ENCODE measurements at regions not wholly inside any gene's neighbourhood (a gene's known extent, or its start where the extent isn't known, plus 50 kb on each side); places are given as distances from the start of the nearest gene placed in this dataset.

DNA sequence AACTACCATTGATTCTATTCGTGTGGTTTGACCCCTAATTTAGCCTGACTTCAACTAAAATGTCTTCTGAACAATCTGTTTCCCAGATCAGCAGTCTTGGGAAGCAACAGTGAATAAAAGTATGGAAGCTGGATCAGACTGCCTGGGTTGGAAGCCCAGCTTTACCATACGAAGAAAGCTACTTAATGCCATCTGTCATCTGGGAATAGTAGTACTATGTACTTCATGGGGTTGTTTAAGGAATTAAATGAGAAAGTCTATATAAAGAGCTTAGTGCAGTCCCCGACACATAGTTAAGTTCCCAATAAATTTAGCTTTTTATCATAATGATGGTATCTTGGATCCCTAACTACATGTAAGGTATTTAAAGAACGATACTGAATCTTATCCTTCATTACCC is 151.5 kb upstream of the ERCC4 start:
- TF ChIP-seq, protein P1, sequence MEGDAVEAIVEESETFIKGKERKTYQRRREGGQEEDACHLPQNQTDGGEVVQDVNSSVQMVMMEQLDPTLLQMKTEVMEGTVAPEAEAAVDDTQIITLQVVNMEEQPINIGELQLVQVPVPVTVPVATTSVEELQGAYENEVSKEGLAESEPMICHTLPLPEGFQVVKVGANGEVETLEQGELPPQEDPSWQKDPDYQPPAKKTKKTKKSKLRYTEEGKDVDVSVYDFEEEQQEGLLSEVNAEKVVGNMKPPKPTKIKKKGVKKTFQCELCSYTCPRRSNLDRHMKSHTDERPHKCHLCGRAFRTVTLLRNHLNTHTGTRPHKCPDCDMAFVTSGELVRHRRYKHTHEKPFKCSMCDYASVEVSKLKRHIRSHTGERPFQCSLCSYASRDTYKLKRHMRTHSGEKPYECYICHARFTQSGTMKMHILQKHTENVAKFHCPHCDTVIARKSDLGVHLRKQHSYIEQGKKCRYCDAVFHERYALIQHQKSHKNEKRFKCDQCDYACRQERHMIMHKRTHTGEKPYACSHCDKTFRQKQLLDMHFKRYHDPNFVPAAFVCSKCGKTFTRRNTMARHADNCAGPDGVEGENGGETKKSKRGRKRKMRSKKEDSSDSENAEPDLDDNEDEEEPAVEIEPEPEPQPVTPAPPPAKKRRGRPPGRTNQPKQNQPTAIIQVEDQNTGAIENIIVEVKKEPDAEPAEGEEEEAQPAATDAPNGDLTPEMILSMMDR (conservative IDR thresholded peaks at IDR 0.05; ENCODE audit: low read length): no peak
- intact Hi-C loops (cut with micrococcal nuclease; ENCODE audit: unreplicated experiment): no loop called here
- ChIA-PET CTCF (ENCODE audit: unreplicated experiment) (no interaction called here), POLR2A (no interaction called here)
- Histone ChIP-seq H3K9me2 (ENCODE audit: insufficient read depth, low read length) (no peaks in the 10 kb centered on the region), H3K36me3 (ENCODE audit: insufficient read depth, low read length) (no peaks in the 10 kb centered on the region), H3K9me3 (ENCODE audit: low read length) (no peaks in the 10 kb centered on the region), H3K4me1 (ENCODE audit: insufficient read depth, low read length, poor library complexity, severe bottlenecking) (peaks cover 9% of the 10 kb centered on the region), H3K4me3 (ENCODE audit: low read depth, low read length, poor library complexity, severe bottlenecking) (no peak overlapping the region), H2AFZ (ENCODE audit: low read length) (no peak overlapping the region), H3K4me2 (ENCODE audit: low read length) (no peak overlapping the region), H4K20me1 (ENCODE audit: insufficient read depth, low read length) (no peaks in the 10 kb centered on the region), H3K27ac (ENCODE audit: low read depth, low read length, poor library complexity, severe bottlenecking) (no peak overlapping the region), H3K79me2 (ENCODE audit: insufficient read depth, low read depth, low read length) (no peaks in the 10 kb centered on the region)
- DNase-seq (ENCODE audit: low spot score): no peak
- BruUV-seq (replicated peaks): no TSS peak

DNA sequence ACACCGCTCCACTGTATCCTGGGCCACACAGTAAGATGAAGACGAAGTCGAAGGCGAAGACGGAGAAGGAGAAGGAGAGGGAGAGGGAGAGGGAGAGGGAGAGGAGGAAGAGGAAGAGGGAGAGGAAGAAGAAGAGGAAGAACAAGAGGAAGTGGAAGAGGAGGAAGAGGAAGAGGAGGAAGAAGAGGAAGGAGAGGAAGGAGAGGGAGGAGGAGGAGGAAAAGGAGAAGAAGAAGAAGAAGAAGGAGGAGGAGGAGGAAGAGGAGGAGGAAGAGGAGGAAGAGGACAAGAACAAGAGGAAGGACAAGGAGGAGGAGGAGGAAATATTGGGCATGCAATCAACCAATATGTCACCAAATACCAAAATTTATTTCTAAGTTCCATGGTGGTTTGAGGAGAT is 149.5 kb upstream of the ERCC4 start:
- no peak for DNase-seq (ENCODE audit: low spot score)
- TF ChIP-seq, protein P1 (conservative IDR thresholded peaks at IDR 0.05; ENCODE audit: low read length): no peak
- TF ChIP-seq EZH2phosphoT487 (IDR thresholded peaks at IDR 0.05; ENCODE audit: borderline replicate concordance, low read depth, low read length): no peak
- intact Hi-C loops (cut with micrococcal nuclease; ENCODE audit: unreplicated experiment): no loop called here
- no peaks in the 10 kb centered on the region for H3K9me2 ChIP-seq (ENCODE audit: insufficient read depth, low read length)
- ChIA-PET CTCF (ENCODE audit: unreplicated experiment) (no interaction called here), POLR2A (interaction anchor here (0.8 kb wide), 1 partner anchor 42 kb away, joined by 4 read pairs; no protein-coding TSS in a partner anchor)
- no peaks in the 10 kb centered on the region for H3K9me3 ChIP-seq (ENCODE audit: low read length)
- H3K27ac ChIP-seq (ENCODE audit: low read depth, low read length, poor library complexity, severe bottlenecking): no peak overlapping the region
- no peaks in the 10 kb centered on the region for H3K79me2 ChIP-seq (ENCODE audit: insufficient read depth, low read depth, low read length)
- no peak overlapping the region for H3K4me3 ChIP-seq (ENCODE audit: low read depth, low read length, poor library complexity, severe bottlenecking)
- no peaks in the 10 kb centered on the region for H4K20me1 ChIP-seq (ENCODE audit: insufficient read depth, low read length)
- H2AFZ ChIP-seq (ENCODE audit: low read length): no peak overlapping the region
- no peaks in the 10 kb centered on the region for H3K36me3 ChIP-seq (ENCODE audit: insufficient read depth, low read length)
- BruUV-seq (replicated peaks): no TSS peak
- no peak overlapping the region for H3K4me2 ChIP-seq (ENCODE audit: low read length)
- H3K4me1 ChIP-seq (ENCODE audit: insufficient read depth, low read length, poor library complexity, severe bottlenecking): peaks cover under 1% of the 10 kb centered on the region

DNA sequence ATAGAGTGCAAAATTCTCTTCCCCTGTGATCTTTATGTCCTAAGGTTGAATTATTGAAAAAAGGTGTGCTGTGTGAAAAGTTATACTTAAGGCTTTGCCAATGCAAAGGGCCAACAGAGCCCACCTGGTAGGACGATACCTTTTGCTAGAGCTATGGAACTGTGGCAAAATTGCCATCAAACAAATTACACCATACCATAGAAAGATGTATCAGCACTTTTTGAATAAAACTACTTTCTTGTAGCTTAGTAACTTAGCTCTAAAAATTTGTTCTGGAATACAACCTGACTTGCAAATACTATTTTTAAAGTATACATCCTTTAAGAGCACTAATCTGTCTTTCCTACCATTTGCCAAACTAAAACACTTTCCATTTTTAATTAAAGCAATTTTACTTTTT is 147.2 kb upstream of the ERCC4 start:
- TF ChIP-seq, protein P1 (conservative IDR thresholded peaks at IDR 0.05; ENCODE audit: low read length): no peak
- TF ChIP-seq EZH2phosphoT487 (IDR thresholded peaks at IDR 0.05; ENCODE audit: borderline replicate concordance, low read depth, low read length): no peak
- CTCF ChIA-PET (ENCODE audit: unreplicated experiment): no interaction called here

More for the DNA sequence above, 147.2 kb upstream of the ERCC4 start:
- DNase-seq (ENCODE audit: low spot score): no peak
- no peaks in the 10 kb centered on the region for H3K9me2 ChIP-seq (ENCODE audit: insufficient read depth, low read length)
- H3K36me3 ChIP-seq (ENCODE audit: insufficient read depth, low read length): no peaks in the 10 kb centered on the region
- H4K20me1 ChIP-seq (ENCODE audit: insufficient read depth, low read length): no peaks in the 10 kb centered on the region
- H3K79me2 ChIP-seq (ENCODE audit: insufficient read depth, low read depth, low read length): no peaks in the 10 kb centered on the region
- H3K4me3 ChIP-seq (ENCODE audit: low read depth, low read length, poor library complexity, severe bottlenecking): no peak overlapping the region
- BruUV-seq (replicated peaks): no TSS peak
- H3K4me1 ChIP-seq (ENCODE audit: insufficient read depth, low read length, poor library complexity, severe bottlenecking): no peaks in the 10 kb centered on the region
- H3K27ac ChIP-seq (ENCODE audit: low read depth, low read length, poor library complexity, severe bottlenecking): no peak overlapping the region
- no peaks in the 10 kb centered on the region for H3K9me3 ChIP-seq (ENCODE audit: low read length)
- intact Hi-C loops (cut with micrococcal nuclease; ENCODE audit: unreplicated experiment): no loop called here
- no peak overlapping the region for H3K4me2 ChIP-seq (ENCODE audit: low read length)
- POLR2A ChIA-PET: interaction anchor here (0.8 kb wide), 1 partner anchor 577 kb away, joined by 3 read pairs; no protein-coding TSS in a partner anchor
- H2AFZ ChIP-seq (ENCODE audit: low read length): no peak overlapping the region

All from OCI-LY7 (cell line).